Coronary artery (tissue), 2 donors: ENCODE measurements at regions not wholly inside any gene's neighbourhood (a gene's known extent, or its start where the extent isn't known, plus 50 kb on each side); places are given as distances from the start of the nearest gene placed in this dataset.

ENCODE experiments used
- DNase-seq: peaks from one replicate; pipeline ENCODE4 v3.0.0-alpha.2; 2017; ENCODE audit warnings: low spot score
- H3K27ac ChIP-seq, 2 donors: fragments of 200-600 bp; sonication (generic); one replicate each; pipeline ENCODE4 v1.5.1; 2016 to 2019
- H3K4me3 ChIP-seq: fragments of 200-600 bp; sonication (generic); 2 replicates; pipeline ENCODE4 v1.5.1; 2016; ENCODE audit warnings: mild to moderate bottlenecking, moderate library complexity
- CTCF ChIP-seq: fragments of 200-600 bp; sonication (generic); IDR thresholded peaks from one replicate; pipeline ENCODE4 v1.5.1; 2019; ENCODE audit warnings: antibody characterized with exemption

GRCh38 chr12:20213723-20214625 lies 154.4 kb upstream of the PDE3A start:
- TF ChIP-seq CTCF, result no peak
- no peak for DNase-seq
- Histone ChIP-seq H3K4me3 (no peak overlapping the region), H3K27ac (peak overlapping the region in 1 of 2 donors; percentile 5)

GRCh38 chr12:20220339-20220738 lies 148.0 kb upstream of the PDE3A start:
- TF ChIP-seq CTCF, result no peak
- no peak for DNase-seq
- Histone ChIP-seq H3K27ac (no peak overlapping the region), H3K4me3 (no peak overlapping the region)

GRCh38 chr12:20232931-20233675 lies 135.2 kb upstream of the PDE3A start:
- no peak overlapping the region for H3K4me3 ChIP-seq
- TF ChIP-seq CTCF, result no peak
- H3K27ac ChIP-seq, result no peak overlapping the region
- no peak for DNase-seq

- no peak overlapping the region for H3K27ac ChIP-seq
- TF ChIP-seq CTCF, result no peak
Measured at GRCh38 chr12:20234474-20234873, 133.9 kb upstream of the PDE3A start.

GRCh38 chr12:20237091-20237490 lies 131.2 kb upstream of the PDE3A start:
- no peak for DNase-seq
- H3K27ac ChIP-seq, result no peak overlapping the region
- TF ChIP-seq CTCF, result no peak
- no peak overlapping the region for H3K4me3 ChIP-seq

More at GRCh38 chr12:20234474-20234873, 133.9 kb upstream of the PDE3A start:
- no peak for DNase-seq
- H3K4me3 ChIP-seq, result no peak overlapping the region

GRCh38 chr12:20245491-20245890 lies 122.8 kb upstream of the PDE3A start:
- no peak for TF ChIP-seq CTCF
- no peak for DNase-seq
- Histone ChIP-seq H3K4me3 (no peak overlapping the region), H3K27ac (no peak overlapping the region)
